Type B pancreatic cell (in vitro differentiated cells): ENCODE measurements at regions not wholly inside any gene's neighbourhood (a gene's known extent, or its start where the extent isn't known, plus 50 kb on each side); places are given as distances from the start of the nearest gene placed in this dataset.

Experiments used
- DNase-seq: peaks from one replicate; pipeline ENCODE4 v3.0.0; 2021; ENCODE audit warnings: mixed read lengths; ENCODE audit not compliant: unreplicated experiment; ENCODE audit errors: extremely low spot score
- H3K27ac Mint-ChIP-seq: 2 replicates; pipeline ENCODE4 v1.8.0; 2021; ENCODE audit warnings: mild to moderate bottlenecking, mixed read lengths
- H3K27me3 Mint-ChIP-seq: 2 replicates; pipeline ENCODE4 v1.8.0; 2021; ENCODE audit warnings: mixed read lengths
- H3K36me3 Mint-ChIP-seq: 2 replicates; pipeline ENCODE4 v1.8.0; 2021; ENCODE audit warnings: mixed read lengths
- H3K4me1 Mint-ChIP-seq: one replicate; pipeline ENCODE4 v1.8.0; 2021; ENCODE audit warnings: mixed read lengths; ENCODE audit not compliant: unreplicated experiment
- H3K4me3 Mint-ChIP-seq: 2 replicates; pipeline ENCODE4 v1.8.0; 2021; ENCODE audit warnings: mild to moderate bottlenecking, mixed read lengths
- H3K9me3 Mint-ChIP-seq: 2 replicates; pipeline ENCODE4 v1.8.0; 2021; ENCODE audit warnings: mixed read lengths
- CTCF ChIP-seq: fragments of 200-600 bp; sonication (generic); conservative IDR thresholded peaks from 2 replicates; pipeline ENCODE4 v1.5.0; 2021; ENCODE audit warnings: antibody characterized with exemption, mild to moderate bottlenecking

DNA sequence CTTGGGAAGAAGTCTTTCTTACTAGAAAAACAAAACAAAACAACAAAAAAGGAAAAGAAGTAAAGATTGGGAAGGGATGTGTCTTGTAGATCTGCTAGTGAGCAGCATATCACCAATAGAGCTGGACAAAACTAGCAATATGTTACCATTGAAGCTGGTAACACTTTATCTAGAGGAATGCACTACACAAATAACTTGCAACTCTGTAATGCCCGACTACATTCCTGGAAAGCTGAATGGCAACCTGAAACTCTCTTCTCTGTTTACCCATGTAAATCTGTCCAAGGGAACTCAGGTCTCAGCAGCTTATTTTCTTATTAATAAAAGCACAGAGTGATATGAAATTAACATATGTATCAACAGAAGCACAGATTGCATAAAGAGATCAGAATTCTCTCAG, 624.4 kb downstream of the KCNH5 start:
- no peak for DNase-seq
- no peak for TF ChIP-seq CTCF
- Mint-ChIP-seq H3K9me3 (peaks cover 6% of the 10 kb centered on the region), H3K36me3 (no peaks in the 10 kb centered on the region), H3K4me1 (no peaks in the 10 kb centered on the region), H3K4me3 (no peak overlapping the region), H3K27ac (no peak overlapping the region), H3K27me3 (no peaks in the 10 kb centered on the region)

- Mint-ChIP-seq H3K9me3 (peaks cover 11% of the 10 kb centered on the region), H3K36me3 (no peaks in the 10 kb centered on the region), H3K27me3 (no peaks in the 10 kb centered on the region), H3K4me1 (no peaks in the 10 kb centered on the region), H3K4me3 (no peak overlapping the region), H3K27ac (no peak overlapping the region)
- no peak for TF ChIP-seq CTCF
- DNase-seq, result no peak
Measured at GRCh38 chr14:62428429-62429203, 616.6 kb downstream of the KCNH5 start.

- Mint-ChIP-seq H3K9me3 (peaks cover 12% of the 10 kb centered on the region), H3K27ac (no peak overlapping the region), H3K27me3 (no peaks in the 10 kb centered on the region), H3K4me3 (no peak overlapping the region), H3K4me1 (no peaks in the 10 kb centered on the region), H3K36me3 (no peaks in the 10 kb centered on the region)
- no peak for DNase-seq
- TF ChIP-seq CTCF, result no peak
Measured at GRCh38 chr14:62429683-62430082, 615.6 kb downstream of the KCNH5 start.

DNA sequence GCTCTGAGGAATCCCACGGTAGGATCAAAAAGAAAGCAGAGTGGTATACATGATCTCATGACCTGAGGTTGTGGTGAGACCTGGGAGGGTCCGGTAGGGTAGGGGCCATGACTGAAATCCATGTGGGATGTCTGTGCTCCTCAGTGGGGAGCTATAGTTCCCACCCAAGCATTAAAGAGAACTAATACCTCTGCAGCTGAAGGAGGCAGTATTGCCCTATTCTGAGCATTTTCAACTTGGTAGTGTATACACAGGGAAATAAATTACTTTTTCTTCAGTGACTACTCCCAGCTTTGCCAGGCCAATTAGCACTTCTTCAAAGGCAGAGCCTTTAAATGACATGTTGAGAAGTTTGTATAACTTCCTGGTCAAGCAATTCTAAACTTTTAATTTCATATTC, 613.8 kb downstream of the KCNH5 start:
- Mint-ChIP-seq H3K36me3 (no peaks in the 10 kb centered on the region), H3K27me3 (no peaks in the 10 kb centered on the region), H3K27ac (no peak overlapping the region), H3K4me3 (no peak overlapping the region), H3K4me1 (no peaks in the 10 kb centered on the region), H3K9me3 (peaks cover 6% of the 10 kb centered on the region)
- TF ChIP-seq CTCF, result no peak
- DNase-seq, result no peak

DNA sequence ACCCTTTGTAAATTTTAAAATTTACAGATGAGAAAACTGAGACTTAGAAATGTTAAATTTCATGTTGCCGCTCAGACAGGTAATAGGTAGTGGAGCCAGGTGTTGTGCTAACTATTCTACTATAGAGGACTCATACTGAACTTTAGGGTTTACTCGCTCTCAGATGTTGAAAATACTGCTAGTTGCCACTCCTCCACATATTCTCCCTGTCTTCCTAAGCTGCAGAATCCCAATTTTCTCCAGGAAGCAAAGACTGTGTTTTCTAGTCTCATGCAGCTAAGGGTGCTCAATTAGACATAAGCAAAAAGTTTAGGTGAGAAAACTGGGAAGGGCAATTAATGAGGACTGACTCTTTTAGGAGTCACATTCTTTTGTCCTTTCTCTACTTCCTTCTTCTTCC, 612.3 kb downstream of the KCNH5 start:
- Mint-ChIP-seq H3K27ac (no peak overlapping the region), H3K36me3 (no peaks in the 10 kb centered on the region), H3K9me3 (peaks cover 6% of the 10 kb centered on the region), H3K27me3 (no peaks in the 10 kb centered on the region), H3K4me1 (no peaks in the 10 kb centered on the region), H3K4me3 (no peak overlapping the region)
- TF ChIP-seq CTCF, result no peak
- DNase-seq, result no peak
